GM19455 (cell line): ENCODE measurements at regions not wholly inside any gene's neighbourhood (a gene's known extent, or its start where the extent isn't known, plus 50 kb on each side); places are given as distances from the start of the nearest gene placed in this dataset.
"Not testable (repeated sequence)": the region's sequence is repeated elsewhere in the genome, so short reads cannot be mapped to it uniquely, and the experiment has no call there.

Experiments
- ATAC-seq: cut with Tn5 transposase; IDR thresholded peaks from one replicate; pipeline ENCODE4 v1.9.1; 2021; ENCODE audit not compliant: unreplicated experiment

DNA sequence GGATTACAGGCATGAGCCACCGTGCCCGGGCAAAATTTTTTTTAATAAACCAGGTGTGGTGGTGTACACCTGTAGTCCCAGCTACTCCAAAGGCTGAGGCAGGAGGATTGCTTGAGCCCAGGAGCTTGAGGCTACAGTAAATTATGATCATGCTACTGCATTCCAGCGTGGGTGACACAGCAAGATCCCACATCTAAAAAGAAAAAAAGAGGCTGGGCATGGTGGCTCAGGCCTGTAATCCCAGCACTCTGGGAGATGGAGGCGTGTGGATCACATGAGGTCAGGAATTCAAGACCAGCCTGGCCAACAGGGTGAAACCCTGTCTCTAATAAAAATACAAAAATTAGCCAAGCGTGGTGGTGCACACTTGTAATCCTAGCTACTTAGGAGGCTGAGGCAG lies 125.6 kb downstream of the ZNF281 start:
- ATAC-seq, result not testable (repeated sequence)

GRCh38 chr1:200282497-200283122 lies 127.2 kb downstream of the ZNF281 start:
- no peak for ATAC-seq

- no peak for ATAC-seq
These were observed 128.5 kb downstream of the ZNF281 start for GRCh38 chr1:200281201-200281835.

GRCh38 chr1:200279810-200280411 lies 129.9 kb downstream of the ZNF281 start:
- no peak for ATAC-seq

DNA sequence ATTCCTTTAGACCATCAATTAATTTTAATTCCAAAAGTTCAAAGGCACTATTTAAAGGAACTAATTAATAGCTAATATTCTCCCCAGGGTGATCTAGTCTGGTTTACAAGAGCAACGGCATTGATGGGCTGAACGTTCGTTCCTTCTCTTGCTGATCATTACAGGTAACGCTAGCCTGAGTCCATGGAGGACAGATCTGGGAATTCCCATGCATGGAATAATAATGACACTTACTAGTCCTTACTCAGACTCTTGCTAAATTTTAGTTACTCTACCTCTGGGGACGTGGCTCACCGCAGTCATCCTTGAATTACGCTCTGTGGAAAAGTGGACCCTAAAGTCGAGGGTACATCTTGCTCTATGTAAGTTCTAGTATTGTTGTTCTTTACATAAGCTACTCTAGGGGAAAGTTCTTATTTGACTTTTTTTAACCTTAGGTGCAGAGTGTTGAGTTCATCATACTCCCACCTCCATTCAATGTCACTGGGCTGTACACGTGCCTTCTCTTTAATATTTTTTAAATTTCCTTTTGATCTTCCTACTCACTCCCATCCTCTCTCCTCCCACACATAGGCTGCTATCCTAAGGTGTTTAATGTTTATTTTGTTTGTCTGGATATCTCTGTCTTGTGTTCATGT lies 133.9 kb downstream of the ZNF281 start:
- ATAC-seq, result no peak

GRCh38 chr1:200275415-200275814 lies 134.4 kb downstream of the ZNF281 start:
- ATAC-seq, result no peak

- ATAC-seq, result no peak
These were observed 135.7 kb downstream of the ZNF281 start for GRCh38 chr1:200274116-200274515.

- ATAC-seq, result no peak
These were observed 137.3 kb downstream of the ZNF281 start for GRCh38 chr1:200272481-200273068.

DNA sequence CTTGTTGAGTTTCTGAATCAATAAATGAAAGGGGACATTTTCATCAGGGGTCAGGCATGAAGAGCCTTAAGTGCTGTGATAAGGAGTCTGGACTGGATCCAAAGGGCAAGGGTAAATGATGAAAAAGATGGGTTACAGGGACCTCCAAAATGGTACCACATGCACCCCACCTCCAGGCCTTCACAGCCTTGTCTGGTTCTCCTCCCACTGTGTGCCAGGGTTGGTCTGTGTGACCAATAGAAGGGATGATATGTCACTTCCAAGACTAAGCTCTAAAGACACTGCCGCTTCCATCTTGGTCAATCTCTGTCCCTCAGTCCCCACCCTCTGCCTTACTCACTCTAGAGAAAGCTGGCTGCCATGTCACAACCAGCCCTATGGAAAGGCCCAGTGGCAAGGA lies 140.6 kb downstream of the ZNF281 start:
- no peak for ATAC-seq

- ATAC-seq, result no peak
These were observed 141.9 kb downstream of the ZNF281 start for GRCh38 chr1:200267937-200268336.

GRCh38 chr1:200267458-200267857 lies 142.4 kb downstream of the ZNF281 start:
- ATAC-seq, result no peak

DNA sequence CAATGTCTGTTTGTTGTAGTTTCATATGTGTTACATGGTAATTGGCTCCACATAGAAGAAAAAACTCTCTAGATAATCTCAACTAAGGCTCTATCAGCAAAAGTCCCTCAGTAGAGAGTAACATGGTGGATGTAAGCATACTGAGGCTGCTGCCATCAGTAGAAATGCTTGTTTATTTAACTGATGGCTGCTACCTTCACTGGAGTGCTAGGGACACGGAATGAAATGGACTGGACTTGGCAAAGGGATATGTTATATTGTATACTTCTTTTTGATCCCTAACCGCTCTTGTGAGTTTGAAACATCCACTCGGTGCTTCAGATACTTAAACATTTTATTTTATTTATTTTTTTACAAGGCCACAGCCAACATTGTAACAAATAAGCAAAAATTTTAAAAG lies 143.0 kb downstream of the ZNF281 start:
- no peak for ATAC-seq

DNA sequence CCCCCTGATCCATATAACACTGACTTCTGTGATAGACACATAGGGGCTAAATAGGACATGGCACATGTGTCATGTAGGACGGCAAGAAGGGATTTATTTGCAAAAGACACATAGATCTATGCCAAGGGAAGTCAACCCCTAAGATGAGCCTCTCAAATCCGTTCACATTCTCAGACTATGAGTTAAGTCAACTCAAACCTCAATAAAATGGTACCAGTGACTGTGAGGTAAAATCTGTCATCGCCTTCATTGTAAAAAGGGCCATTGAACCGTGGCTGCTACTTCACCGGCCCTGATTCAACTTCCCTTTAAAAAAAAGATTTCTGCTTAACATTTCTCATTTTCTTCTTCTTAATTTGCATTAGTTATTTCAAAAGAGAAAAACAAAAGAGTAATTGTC lies 144.0 kb downstream of the ZNF281 start:
- ATAC-seq, result no peak

DNA sequence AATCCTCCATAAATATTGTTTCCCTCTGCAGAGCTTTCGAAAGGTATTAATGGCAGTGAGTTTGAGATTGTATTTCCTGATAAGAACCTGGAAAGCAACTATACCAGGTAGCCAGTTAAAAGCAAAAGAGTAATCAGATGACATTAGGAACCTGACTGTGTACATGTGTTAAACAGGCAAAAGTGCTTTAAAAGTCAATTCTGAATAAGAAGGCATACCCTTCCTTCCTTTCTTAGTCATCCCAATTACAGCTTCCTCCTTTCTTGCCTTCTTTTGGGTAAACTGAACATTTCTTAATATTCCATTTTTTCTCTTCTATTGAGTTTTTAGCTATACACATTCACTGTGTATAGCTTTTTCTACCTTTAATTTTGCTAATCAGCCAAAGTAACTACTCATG lies 144.7 kb downstream of the ZNF281 start:
- ATAC-seq, result no peak

DNA sequence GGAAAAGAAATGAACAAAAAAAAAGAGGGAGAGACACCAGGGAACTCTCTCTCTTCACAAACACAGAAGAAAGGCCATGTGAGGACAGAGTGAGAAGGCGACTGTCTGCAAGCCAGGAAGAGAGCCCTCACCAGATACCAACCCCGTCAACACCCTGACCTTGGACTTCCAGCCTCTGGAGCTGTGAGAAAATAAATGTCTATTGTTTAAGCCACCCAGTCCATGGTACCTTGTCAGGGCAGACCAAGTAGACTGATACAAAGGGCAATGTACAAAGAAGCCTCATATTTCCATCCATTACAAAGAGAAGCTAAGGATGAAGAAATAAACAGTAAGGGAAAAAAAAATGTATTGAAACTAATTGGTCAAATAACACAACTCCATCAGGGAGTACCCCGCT lies 146.6 kb downstream of the ZNF281 start:
- no peak for ATAC-seq

- ATAC-seq, result peak; percentile 87
These were observed 147.4 kb downstream of the ZNF281 start for GRCh38 chr1:200262326-200262965.

DNA sequence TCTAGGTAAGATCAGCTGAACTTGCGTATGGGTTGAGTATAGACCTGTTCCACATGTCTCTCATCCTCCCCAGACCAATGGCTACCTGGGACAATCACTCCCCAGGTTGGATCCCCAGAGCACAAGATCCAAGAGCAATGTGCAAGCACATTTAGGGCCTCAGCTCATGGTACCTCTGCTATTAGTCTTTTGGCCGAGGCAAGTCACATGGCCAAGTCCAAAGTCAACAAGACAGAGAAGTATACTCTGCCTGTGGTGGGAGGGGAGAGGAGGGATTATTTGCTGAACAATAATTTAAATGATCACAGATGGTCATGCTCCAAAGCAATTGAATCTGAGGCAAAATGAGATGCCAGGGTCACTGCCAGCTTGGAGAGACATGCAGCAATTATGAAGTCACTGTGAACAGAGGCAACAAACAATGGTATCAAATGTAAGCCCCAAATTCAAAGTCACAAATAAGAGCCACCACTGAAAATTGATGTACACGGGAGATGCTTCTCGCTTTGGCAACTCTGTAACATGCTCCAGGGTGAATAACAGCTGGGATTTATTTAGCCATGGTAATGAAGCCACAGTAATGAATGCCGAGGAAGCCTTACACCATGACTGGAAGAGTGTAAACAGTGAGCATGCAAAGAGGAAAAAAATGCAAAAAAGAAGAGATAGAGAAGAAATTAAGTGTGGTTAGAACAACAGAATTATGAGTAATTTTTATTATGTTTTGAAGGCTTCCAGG lies 149.1 kb downstream of the ZNF281 start:
- no peak for ATAC-seq

DNA sequence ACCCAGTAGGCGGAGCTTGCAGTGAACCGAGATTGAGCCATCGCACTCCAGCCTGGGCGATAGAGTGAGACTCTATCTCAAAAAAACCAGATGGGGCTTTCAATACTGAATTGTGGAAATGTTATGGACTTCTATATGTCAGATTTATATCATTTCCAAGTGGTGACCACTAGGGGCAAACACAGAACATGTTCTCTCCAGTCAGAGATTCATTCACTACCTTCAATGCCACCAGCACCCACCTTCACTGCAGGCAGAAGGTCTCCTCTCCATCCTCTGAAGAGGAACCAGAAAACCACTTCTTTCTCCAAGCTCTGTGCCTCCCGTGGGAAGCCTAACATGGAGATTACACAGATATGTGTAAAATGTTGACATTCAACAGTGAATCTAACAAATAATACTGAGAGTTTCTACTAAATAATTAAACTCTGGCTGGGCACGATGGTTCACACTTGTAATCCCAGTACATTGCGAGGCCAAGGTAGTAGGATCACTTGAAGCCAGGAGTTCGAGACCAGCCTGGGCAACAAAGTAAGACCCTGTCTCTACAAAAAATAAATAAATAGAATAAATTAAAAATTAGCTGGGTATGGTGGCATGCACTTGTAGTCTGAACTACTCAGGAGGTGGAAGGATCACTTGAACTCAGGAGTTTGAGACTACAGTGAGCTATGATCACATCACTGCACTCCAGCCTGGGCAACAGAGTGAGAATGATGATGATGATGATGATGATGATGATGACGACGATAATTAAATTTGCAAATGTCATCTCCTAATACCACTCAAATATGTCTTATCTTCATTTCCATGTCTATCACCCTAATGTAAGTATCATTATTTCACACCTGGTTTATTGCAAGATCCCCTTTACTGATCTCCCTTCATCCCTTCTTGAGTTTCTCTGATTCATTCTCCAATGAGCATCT lies 151.1 kb downstream of the ZNF281 start:
- no peak for ATAC-seq

DNA sequence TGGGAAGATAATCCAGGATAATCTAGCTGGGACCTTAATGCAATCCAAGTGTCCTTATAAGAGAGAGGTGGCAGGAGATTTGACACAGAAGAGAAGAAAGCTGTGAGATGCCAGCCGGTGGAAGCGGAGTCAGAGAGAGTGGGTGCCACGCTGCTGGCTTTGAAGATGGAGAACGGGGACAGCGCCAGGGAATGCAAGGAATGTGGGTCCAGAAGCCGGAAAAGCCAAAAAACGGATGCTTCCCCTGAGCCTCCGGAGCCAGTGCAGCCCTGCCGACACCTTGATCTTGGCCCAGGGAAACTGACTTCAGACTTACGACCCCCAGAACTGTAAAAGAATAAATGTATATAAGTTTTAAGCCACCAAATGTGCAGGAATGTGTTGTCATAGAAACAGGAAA lies 152.6 kb downstream of the ZNF281 start:
- no peak for ATAC-seq
